Stomach (tissue), 8 donors: ENCODE measurements at regions not wholly inside any gene's neighbourhood (a gene's known extent, or its start where the extent isn't known, plus 50 kb on each side); places are given as distances from the start of the nearest gene placed in this dataset.

Source experiments
- DNase-seq, 2 donors: peaks; one replicate each; pipeline versions ENCODE4 v3.0.0 to v3.0.0-alpha.2; 2013 to 2019
- H3K27ac ChIP-seq, 5 donors: fragments of 200-600 bp in 4 of 5; sonication (generic) in 4 of 5; one replicate each; pipeline ENCODE4 v1.5.1; 2013 to 2019; ENCODE audit warnings: mild to moderate bottlenecking in 1 of 5, moderate library complexity in 1 of 5
- H3K27me3 ChIP-seq, 3 donors: fragments of 200-600 bp; sonication (generic); one replicate each; pipeline ENCODE4 v1.5.1; 2017 to 2019; ENCODE audit warnings: mixed run types in 1 of 3
- H3K36me3 ChIP-seq, 4 donors: fragments of 200-600 bp; sonication (generic); 1 replicate in 3 of 4; 2 replicates in 1 of 4; pipeline ENCODE4 v1.5.1; 2016 to 2019
- H3K4me1 ChIP-seq, 4 donors: fragments of 200-600 bp; sonication (generic); one replicate each; pipeline ENCODE4 v1.5.1; 2016 to 2019
- H3K4me3 ChIP-seq, 4 donors: fragments of 200-600 bp; sonication (generic) in 3 of 4; one replicate each; pipeline ENCODE4 v1.5.1; 2016 to 2019; ENCODE audit warnings: mild to moderate bottlenecking in 1 of 4
- H3K9me3 ChIP-seq, 4 donors: fragments of 200-600 bp; sonication (generic); one replicate each; pipeline ENCODE4 v1.5.1; 2016 to 2019
- EP300 ChIP-seq: sonication (generic); formaldehyde crosslinking; IDR thresholded peaks from one replicate; pipeline ENCODE4 v1.6.1; 2017; ENCODE audit warnings: antibody characterized with exemption
- POLR2A ChIP-seq, 4 donors: fragments of 450-650 bp; IDR thresholded peaks; one replicate each; pipeline ENCODE4 v1.6.1; 2016; ENCODE audit warnings: antibody characterized with exemption in 4 of 4, control low read depth in 2 of 4, mild to moderate bottlenecking in 1 of 4, moderate library complexity in 1 of 4
- POLR2AphosphoS5 ChIP-seq, 3 donors: sonication (generic); formaldehyde crosslinking; IDR thresholded peaks; one replicate each; pipeline ENCODE4 v1.6.1; 2016; ENCODE audit warnings: antibody characterized with exemption in 3 of 3
- WGBS, 5 donors: extraction: QIAGEN DNeasy Blood & Tissue Kit in 3 of 5; methylation state at CpG; one replicate each; pipeline versions ENCODE4 v1.1.5 to v1.1.7; 2013 to 2018; 5-methylcytosine and 5-hydroxymethylcytosine counted together
- intact Hi-C: fragments of 100-400 bp; cut with DNase I; formaldehyde crosslinking; loops from one replicate; pipeline ENCODE4 v1.15.1; 2023; ENCODE audit warnings: low total_unique reads
- TF ChIP-seq, protein P1 (sequence below), 7 experiments: fragments of 450-650 bp in 4 of 7; fragments of 200-600 bp in 3 of 7; sonication (generic) in 3 of 7; IDR thresholded peaks; one replicate each; pipeline ENCODE4 v1.5.1; 2016 to 2019; ENCODE audit warnings: antibody characterized with exemption in 7 of 7, control low read depth in 2 of 7, mild to moderate bottlenecking in 1 of 7
- donor health status: healthy with polysubstance abuse.
- donor health status: Bipolar disorder and iron deficiency.
- donor health status: healthy.

DNA sequence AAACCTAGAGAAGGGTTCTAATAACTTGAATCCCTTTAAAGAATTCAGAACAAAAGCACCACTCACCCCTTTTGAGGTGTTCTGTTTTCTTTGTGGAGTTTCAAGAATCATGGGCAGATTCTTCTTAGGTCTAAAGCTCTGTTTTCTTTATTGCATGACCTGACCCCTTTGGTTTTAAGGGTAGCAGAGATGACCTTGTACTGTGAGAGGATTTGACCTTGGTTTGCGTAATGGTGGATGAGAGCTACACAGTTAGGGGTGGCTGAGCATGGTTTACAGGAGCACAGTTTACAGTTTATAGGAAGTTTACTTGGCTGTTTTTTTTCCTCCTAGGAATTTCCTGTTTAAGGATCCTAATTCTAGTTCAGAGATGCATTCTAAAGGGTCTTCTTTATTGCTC is 1095.6 kb upstream of the NRXN1 start:
- no peaks in the 10 kb centered on the region for H3K27me3 ChIP-seq
- intact Hi-C loops, result no loop called here
- 83 to 97% (median 85%) methylated on average over 1 of the region's 1 CpG for WGBS, 5 donors
- no peak overlapping the region for H3K4me3 ChIP-seq
- H3K27ac ChIP-seq, result no peak overlapping the region
- peaks cover 0 to 12% (median 0%) of the 10 kb centered on the region in 4 donors for H3K9me3 ChIP-seq
- no peak for DNase-seq
- no peaks in the 10 kb centered on the region for H3K4me1 ChIP-seq
- no peaks in the 10 kb centered on the region for H3K36me3 ChIP-seq
- no peak for TF ChIP-seq EP300
- TF ChIP-seq POLR2AphosphoS5 (IDR thresholded peaks at IDR 0.05), result no peak
- TF ChIP-seq POLR2A (IDR thresholded peaks at IDR 0.05), result no peak
- TF ChIP-seq, protein P1, sequence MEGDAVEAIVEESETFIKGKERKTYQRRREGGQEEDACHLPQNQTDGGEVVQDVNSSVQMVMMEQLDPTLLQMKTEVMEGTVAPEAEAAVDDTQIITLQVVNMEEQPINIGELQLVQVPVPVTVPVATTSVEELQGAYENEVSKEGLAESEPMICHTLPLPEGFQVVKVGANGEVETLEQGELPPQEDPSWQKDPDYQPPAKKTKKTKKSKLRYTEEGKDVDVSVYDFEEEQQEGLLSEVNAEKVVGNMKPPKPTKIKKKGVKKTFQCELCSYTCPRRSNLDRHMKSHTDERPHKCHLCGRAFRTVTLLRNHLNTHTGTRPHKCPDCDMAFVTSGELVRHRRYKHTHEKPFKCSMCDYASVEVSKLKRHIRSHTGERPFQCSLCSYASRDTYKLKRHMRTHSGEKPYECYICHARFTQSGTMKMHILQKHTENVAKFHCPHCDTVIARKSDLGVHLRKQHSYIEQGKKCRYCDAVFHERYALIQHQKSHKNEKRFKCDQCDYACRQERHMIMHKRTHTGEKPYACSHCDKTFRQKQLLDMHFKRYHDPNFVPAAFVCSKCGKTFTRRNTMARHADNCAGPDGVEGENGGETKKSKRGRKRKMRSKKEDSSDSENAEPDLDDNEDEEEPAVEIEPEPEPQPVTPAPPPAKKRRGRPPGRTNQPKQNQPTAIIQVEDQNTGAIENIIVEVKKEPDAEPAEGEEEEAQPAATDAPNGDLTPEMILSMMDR (IDR thresholded peaks at IDR 0.05), result no peak

DNA sequence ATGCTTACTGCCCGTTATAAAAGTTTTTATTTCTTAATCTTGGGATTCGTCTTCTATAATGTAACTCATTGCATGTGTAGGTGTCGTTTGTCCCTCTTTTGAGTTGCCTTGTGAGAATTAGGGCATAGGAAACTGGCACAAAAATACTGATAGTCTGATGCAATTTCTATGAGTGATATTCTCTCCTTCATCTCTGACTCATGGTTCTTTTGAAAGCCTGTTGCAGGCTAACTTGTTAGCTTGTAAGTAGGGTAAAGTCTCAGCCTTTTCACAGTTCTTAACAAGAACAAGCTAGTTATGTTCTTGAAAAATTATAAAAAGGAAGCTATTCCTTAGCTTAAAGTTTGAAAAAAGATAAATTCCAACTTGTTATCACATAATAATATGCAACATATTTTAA is 1085.4 kb upstream of the NRXN1 start:
- no peak for DNase-seq
- intact Hi-C loops, result no loop called here
- Histone ChIP-seq H3K4me1 (no peaks in the 10 kb centered on the region), H3K27ac (no peak overlapping the region), H3K36me3 (no peaks in the 10 kb centered on the region), H3K27me3 (no peaks in the 10 kb centered on the region), H3K4me3 (no peak overlapping the region), H3K9me3 (no peaks in the 10 kb centered on the region)
- WGBS, 5 donors, result 67 to 82% (median 78%) methylated on average over 3 of the region's 3 CpGs
- no peak for TF ChIP-seq POLR2A (IDR thresholded peaks at IDR 0.05)
- no peak for TF ChIP-seq EP300
- TF ChIP-seq POLR2AphosphoS5 (IDR thresholded peaks at IDR 0.05), result no peak
- TF ChIP-seq, protein P1 (IDR thresholded peaks at IDR 0.05), result no peak

DNA sequence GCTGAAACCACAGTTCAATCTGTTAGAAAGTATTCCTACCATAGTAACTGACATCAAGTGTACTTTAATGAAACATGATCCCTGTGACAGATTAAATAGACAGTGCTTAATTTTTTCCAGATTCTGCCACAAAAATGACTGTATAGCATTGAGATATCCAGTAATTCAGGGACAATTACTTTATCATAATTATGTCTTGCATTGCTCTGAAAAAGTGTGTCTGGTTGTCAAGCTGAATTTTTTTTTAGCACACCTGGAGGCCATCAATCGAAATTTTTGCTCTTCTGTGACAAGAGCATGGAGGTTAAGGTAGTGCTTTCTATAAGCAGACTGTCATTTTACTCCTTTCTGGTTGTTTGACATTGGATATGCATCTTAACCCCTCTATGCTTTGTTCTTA is 1083.8 kb upstream of the NRXN1 start:
- intact Hi-C loops, result no loop called here
- H3K27me3 ChIP-seq, result no peaks in the 10 kb centered on the region

DNA sequence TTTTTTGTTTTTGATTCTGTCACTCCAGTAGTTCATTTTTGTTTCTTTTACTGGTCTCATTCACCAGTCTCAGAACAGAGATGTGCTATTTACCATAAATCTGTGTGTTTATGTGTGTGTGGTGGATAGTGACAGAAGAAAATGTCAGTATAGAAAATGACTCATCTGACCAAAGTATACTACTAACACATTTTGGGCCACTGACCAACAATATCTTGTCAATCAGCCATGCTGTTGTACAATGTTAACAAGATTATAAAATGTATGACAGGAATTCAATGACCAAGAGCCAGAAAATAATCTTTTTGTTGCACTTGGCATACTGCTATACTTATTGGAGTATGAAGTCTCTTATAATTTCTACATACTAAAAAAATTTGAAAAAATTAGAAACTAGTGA is 1081.4 kb upstream of the NRXN1 start:
- no peak for DNase-seq
- peaks cover 0 to 3% (median 0%) of the 10 kb centered on the region in 4 donors for H3K9me3 ChIP-seq
- H3K27ac ChIP-seq, result no peak overlapping the region
- H3K27me3 ChIP-seq, result no peaks in the 10 kb centered on the region
- intact Hi-C loops, result no loop called here
- H3K4me1 ChIP-seq, result no peaks in the 10 kb centered on the region
- no peak overlapping the region for H3K4me3 ChIP-seq
- H3K36me3 ChIP-seq, result no peaks in the 10 kb centered on the region
- TF ChIP-seq, protein P1 (IDR thresholded peaks at IDR 0.05), result no peak
- TF ChIP-seq POLR2AphosphoS5 (IDR thresholded peaks at IDR 0.05) (no peak), EP300 (no peak), POLR2A (IDR thresholded peaks at IDR 0.05) (no peak)

More for the DNA sequence above, 1083.8 kb upstream of the NRXN1 start:
- no peaks in the 10 kb centered on the region for H3K36me3 ChIP-seq
- no peaks in the 10 kb centered on the region for H3K9me3 ChIP-seq
- no peaks in the 10 kb centered on the region for H3K4me1 ChIP-seq
- no peak for DNase-seq
- TF ChIP-seq POLR2AphosphoS5 (IDR thresholded peaks at IDR 0.05) (no peak), POLR2A (IDR thresholded peaks at IDR 0.05) (no peak), EP300 (no peak)
- TF ChIP-seq, protein P1 (IDR thresholded peaks at IDR 0.05), result no peak
- no peak overlapping the region for H3K4me3 ChIP-seq
- H3K27ac ChIP-seq, result no peak overlapping the region
- WGBS, 5 donors, result 21 to 44% (median 42%) methylated on average over 1 of the region's 1 CpG
